ENCODE measurements at regions not wholly inside any gene's neighbourhood (a gene's known extent, or its start where the extent isn't known, plus 50 kb on each side); places are given as distances from the start of the nearest gene placed in this dataset.

GRCh38 chr12:83185241-83185640 lies 498.5 kb downstream of the TMTC2 start:
- TF ChIP-seq POLR2AphosphoS5 (IDR thresholded peaks at IDR 0.05; ENCODE audit: low read depth, low read length) (no peak), TAF1 (IDR thresholded peaks at IDR 0.05; ENCODE audit: borderline replicate concordance, insufficient read depth, low read length) (no peak)

All from PFSK-1 (cell line).